ENCODE measurements at regions not wholly inside any gene's neighbourhood (a gene's known extent, or its start where the extent isn't known, plus 50 kb on each side); places are given as distances from the start of the nearest gene placed in this dataset.
"Not testable (repeated sequence)": the region's sequence is repeated elsewhere in the genome, so short reads cannot be mapped to it uniquely, and the experiment has no call there.

DNA sequence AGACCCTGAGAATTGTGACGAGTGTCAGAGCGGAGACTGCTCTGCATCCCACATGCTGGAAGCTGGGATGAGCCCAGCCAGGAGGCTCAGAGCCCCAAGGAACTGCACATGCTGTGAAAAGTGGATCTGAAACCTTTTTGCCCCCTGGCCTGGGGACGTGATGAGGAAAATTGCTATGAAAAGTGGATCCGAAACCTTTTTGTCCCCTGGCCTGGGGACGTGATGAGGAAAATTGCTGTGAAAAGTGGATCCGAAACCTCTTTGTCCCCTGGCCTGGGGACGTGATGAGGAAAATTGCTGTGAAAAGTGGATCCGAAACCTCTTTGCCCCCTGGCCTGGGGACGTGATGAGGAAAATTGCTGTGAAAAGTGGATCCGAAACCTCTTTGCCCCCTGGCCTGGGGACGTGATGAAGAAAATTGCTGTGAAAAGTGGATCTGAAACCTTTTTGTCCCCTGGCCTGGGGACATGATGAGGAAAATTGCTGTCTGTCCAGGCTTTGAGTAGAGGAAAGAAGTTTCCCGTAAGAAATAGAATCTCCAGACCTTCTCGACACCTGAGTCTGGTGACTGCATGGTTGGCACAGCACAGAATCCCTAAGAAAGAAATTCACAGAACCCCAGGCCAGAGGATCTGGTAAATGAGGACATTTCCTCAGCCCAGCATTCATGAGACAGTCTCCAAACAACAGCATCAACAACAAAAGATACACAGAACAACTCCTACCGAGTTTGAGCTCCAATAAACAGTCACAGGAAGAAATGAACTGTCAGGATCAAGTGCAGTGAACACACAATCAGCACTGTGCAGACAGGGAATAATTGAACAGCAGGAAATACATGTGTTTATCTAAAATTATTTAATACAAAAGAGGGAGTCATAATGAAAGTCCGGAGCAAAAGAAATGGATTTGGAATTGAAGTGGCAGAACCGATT is 188.8 kb downstream of the LAT start:
- WGBS, 3 donors, result 82 to 86% (median 86%) methylated on average over 15 to 16 of the region's 16 CpGs
- H3K27ac ChIP-seq (ENCODE audit: low read depth, low read length), result not testable (repeated sequence)

DNA sequence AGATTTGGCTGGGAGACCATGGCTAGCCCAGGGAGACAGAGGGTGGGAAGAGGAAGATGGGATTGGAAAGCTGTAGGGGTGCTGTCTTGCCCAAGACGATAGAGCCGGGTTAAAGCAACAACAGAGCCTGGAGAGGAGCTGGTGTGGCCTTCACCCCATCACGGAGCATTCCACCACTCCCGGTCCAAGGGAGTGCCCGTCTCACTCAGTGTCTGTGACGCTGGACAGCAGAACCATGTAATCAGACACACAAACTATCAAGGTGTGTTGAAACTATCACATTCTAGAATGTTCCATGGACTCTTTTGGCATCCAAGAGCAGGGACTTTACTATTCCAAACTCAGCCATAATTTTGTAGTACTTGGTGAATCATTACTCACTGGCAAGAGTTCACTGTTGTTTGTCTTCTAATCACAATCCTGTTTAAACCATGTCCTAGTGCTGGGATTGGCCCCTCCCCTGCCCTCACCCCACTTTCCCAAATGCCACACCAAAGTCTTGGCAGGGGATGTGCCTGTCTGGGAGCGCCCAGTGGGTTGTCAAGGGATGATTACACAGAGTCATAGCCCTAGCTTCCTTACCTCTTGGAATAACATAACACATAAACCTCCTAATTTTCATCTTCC is 187.4 kb downstream of the LAT start:
- not testable (repeated sequence) for H3K27ac ChIP-seq (ENCODE audit: low read depth, low read length)
- 87 to 96% (median 96%) methylated on average over 7 of the region's 7 CpGs for WGBS, 3 donors

DNA sequence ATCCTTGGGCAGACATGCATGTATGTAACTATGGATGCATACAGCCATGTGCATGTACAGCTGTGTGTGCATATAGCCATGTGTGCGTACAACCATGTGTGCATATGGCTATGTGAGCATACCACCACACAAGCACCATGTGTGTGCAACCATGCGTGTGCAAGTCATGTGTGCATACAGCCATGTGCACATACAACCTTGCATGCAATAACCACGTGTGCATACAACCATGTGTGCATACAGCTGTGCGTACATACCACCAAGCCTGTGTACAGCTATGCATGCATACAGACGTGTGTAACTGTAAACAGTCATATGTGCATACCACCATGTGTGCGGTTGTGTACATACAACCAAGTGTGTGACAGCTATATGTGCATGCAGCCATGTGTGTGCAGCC is 186.4 kb downstream of the LAT start:
- not testable (repeated sequence) for H3K27ac ChIP-seq (ENCODE audit: low read depth, low read length)
- 88 to 97% (median 96%) methylated on average over 6 of the region's 6 CpGs for WGBS, 3 donors

DNA sequence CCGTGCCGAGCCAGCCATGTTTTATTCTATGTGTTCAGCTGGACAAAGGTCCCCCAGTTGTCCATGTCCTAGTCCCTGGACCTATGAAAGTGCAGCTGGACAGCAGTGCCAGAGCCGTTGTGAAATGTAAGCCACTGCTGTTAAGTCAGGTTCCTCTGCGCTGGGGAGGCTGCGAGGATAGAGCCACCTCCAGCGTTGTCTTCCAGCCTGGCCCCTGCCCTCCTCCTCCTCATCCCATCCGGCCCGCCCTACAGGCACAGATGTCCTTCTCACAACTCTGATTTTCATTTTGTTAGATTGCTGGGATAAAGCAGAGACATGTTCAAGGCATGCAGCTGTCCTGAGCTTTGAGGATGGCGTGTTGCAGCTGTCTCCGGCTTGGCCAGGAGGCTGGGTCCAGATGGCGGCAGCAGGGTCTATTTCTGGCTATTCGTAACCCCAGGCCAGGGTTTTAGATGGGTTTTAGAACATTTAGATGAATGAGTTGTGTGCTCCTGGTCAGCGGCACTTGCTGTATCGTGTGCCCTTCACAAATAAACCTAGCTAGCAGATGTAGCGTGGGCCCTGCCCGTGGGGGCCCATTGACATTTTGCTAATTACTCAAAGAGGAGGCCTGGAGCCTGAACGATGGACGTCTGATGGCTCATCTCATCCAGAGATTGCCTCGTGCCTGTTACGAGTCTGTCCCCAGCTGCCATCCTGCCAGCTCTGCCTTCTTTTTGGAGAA is 185.7 kb downstream of the LAT start:
- H3K27ac ChIP-seq (ENCODE audit: low read depth, low read length), result not testable (repeated sequence)
- 77 to 94% (median 89%) methylated on average over 20 of the region's 20 CpGs for WGBS, 3 donors

DNA sequence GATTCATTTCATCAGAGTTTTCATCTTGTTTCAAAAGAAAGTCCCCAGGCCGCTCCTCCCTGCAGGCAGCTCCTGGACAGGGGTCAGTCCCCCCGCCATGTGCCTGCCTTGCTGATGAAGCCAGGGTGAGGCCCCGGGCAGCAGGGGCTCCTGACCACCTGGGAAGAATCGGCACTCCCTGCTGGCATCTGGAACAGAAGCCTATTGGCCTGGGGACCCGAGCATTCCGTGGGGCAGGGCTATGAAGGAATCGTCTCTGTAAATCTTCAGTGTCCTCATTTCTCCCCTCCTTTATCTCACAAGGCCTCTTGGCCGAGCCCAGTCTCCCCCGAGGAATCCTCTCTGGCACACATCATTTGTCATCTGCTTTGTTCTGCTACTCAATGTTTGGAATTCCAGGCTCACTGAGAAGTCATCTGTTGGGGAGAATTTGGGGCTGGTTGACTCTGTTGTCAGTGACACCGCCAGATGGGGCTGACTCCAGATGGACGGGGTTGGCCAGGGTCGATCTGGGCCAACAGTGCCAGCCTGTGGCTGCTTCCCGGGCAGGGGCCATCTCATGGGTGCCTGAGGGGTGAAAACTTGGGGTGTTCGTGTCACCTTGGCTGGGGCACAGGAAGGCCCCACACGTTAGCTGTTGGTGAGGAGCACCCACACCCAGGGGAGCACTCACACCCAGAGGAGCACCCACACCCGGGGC is 184.6 kb downstream of the LAT start:
- not testable (repeated sequence) for H3K27ac ChIP-seq (ENCODE audit: low read depth, low read length)
- WGBS, 3 donors, result 58 to 76% (median 65%) methylated on average over 14 to 16 of the region's 16 CpGs

DNA sequence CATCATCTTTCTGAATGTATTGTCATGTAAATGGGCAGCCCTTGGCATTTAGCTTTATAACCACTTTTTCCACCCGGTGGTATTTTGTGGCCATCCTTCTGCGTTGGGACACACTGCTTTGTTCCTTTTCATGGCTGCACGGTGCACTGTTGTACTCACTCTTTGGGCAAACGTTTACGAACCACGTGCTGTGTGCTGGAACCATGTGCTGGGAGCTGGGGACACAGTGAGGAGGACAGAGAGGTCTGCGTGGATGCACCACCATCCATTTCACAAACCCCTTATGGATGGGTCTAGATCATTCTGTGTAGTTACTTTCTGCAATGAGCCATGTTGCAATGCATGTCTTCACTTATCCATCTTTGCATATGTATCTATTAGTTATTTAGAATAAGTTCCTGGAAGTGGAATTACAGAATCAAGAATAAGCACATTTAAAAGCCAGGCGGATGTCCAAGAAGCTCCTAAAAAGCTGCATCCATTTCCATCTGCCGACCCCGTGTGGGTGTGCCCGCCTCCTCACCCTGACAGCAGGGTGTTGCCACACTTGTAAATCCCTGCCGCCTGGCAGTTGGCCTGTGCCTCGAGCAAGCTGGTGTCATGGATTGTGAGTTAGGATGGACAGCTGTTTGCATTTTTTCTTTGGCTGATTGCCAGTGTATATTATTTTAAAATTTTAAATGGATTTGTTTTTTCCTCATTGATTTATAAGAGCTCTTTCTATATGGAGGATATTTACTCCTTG is 183.8 kb downstream of the LAT start:
- WGBS, 3 donors, result 74 to 84% (median 83%) methylated on average over 13 of the region's 13 CpGs
- not testable (repeated sequence) for H3K27ac ChIP-seq (ENCODE audit: low read depth, low read length)

DNA sequence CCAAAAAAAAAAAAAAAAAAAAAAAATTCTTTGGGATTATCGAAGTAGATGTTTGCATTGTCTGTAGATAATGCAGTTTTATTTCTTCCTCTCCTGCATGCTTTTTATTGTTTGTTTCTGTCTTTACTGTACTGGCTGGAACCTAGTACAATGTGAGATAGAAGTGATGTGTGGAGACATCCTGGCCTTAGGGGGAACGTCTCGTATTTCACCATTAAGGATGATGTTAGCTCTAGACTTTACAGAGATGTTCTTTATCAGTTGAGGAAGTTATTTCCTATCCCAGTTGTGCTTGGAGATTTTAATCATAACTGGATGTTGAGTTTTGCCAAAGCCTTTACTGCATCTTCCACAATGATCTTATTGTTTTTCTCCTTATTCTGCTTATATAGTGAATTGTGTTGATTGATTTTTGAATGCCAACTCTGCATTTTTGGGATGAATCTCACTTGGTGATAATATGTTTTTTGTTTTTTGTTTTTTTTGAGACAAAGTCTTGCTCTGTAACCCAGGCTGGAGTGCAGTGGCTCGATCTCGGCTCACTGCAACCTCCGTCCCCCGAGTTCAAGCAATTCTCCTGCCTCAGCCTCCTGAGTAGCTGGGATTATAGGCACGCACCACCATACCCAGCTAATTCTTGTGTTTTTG is 179.7 kb downstream of the LAT start:
- WGBS, 3 donors, result 85 to 87% (median 86%) methylated on average over 7 of the region's 8 CpGs
- H3K27ac ChIP-seq (ENCODE audit: low read depth, low read length), result not testable (repeated sequence)

DNA sequence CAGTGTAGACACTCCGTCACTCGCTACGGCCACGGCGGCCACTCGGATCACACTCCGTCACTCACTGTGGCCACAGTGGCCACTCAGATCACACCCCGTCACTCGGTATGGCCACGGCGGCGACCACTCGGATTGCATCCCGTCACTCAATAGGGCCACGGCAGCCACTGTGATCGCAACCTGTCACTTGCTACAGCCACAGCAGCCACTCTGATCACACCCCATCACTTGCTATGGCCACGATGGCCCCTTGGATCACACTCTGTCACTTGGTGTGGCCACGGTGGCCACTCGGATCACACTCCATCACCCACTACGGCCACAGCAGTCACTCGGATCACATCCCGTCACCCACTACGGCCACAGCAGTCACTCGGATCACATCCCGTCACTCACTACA is 175.3 kb downstream of the LAT start:
- H3K27ac ChIP-seq (ENCODE audit: low read depth, low read length), result not testable (repeated sequence)
- WGBS, 3 donors, result 94 to 96% (median 95%) methylated on average over 25 of the region's 25 CpGs

DNA sequence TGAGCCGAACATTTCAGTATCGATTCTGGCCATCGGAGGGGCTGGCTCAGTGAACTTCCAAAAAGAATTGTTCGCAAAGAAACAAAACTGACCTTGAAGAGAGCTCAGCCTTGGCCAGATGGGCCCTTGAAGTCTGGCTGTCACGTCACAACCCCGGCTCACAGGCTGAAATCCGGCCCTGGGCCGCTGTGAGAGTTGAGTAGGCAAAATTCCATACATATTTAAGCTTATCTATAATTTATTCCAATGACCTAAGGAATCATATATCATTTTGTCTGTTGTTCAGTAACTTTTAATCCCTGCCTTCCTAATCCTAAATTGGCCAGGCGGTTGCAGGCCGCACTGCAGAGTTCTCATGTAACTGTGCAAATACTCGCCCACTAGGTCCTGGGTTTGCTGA is 174.8 kb downstream of the LAT start:
- 54 to 79% (median 76%) methylated on average over 11 of the region's 11 CpGs for WGBS, 3 donors
- not testable (repeated sequence) for H3K27ac ChIP-seq (ENCODE audit: low read depth, low read length)

DNA sequence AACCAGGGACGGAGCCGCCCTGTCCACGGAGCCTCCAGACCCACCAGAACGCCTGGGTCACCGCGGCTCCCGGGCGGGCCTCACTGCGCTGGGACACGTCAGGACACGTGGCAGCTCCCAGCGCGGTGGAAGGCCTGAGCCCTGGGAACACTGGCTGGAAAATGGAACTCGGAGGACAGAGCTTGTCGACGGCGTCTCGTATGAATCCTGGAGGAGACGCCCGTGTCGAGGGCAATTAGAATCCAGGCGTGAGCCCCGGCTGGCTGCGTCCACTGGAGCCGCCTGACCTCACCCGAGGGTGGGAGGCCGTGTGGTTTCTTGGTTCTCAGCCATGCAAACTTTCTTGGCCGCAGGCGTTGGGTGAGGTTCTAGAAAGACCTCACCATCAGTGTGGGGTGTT is 173.9 kb downstream of the LAT start:
- WGBS, 3 donors, result 74 to 85% (median 83%) methylated on average over 27 to 29 of the region's 29 CpGs
- H3K27ac ChIP-seq (ENCODE audit: low read depth, low read length), result no peak overlapping the region

DNA sequence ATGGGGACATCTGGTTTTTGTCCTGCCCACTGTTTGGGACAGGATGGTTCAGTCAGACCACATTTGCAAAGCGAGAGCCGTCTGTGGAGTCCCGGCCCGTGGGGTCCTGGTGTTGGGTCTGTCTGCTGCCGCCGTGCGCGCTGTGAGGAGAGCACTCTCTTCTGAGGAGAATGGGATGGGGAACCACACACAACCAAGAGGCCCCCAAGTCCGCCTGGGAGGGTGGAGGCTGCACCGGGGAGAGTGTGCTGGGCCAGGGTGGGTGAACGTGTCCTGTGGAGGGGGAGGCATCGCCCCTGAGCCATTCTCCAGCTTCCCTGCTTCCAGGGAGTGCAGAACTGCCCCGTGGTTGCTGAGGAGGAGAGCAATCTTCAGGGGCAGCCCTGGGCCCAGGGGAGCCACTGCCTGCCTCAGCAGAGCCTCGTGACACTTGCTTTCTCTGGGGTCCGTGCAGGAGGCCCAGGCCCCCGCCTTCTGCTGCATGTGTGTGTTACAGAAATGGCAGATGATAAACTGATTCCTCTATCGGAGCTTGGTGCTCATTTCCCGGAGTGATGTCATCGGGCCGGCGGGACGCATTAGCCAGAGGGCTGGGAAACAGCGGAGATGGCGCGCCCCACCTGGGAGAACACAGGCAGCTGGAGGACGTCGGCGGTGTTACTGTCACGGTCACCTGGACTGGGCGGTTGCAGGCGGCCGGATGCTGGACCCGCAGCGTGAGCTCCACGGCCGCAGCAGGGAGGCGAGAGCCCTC is 173.4 kb downstream of the LAT start:
- WGBS, 3 donors, result 76 to 83% (median 82%) methylated on average over 36 to 37 of the region's 37 CpGs
- H3K27ac ChIP-seq (ENCODE audit: low read depth, low read length), result peak overlapping the region; percentile 64

DNA sequence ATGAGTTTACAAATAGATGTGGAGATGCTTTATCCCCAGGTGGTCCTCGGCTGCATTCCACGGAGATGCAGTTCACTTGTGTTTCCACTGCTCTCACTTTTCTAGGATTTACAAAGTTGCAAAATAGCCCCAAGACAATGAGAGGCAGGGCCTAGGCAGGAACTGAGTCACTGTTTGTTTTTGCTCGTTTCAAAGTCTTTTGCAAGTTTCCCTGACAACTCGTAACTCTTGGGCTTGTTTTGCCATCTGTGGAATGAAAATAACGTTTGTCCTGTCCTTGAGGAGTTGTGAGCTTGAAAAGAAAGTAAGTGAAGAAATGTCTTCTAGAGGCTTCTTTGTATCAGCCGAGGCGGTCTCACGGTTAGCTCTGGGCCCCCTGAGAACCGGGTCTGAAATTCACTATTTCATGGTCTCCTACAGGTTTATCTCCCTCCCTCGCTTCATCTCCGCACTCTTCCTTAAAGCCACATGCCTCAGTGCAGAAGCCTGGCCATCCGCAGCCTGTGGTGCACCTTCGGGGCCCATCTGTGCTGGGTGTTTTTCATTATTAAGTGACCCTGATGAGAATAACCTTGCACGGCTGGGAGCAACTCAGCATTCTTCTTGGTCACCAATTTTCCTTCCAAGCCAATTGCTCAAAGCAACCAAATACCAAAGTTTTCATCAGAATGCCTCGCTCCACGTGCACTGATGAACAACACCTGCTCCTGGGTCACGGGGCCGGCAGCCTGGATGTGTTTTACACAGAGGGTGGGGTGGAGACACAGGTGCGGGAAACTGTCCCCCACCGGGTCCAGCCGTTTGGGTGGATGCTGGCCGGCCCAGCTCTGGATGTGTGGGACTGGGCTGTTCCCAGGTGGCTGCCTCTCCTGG is 172.4 kb downstream of the LAT start:
- H3K27ac ChIP-seq (ENCODE audit: low read depth, low read length), result peak overlapping the region; percentile 54
- WGBS, 3 donors, result 36 to 44% (median 43%) methylated on average over 21 to 22 of the region's 22 CpGs

DNA sequence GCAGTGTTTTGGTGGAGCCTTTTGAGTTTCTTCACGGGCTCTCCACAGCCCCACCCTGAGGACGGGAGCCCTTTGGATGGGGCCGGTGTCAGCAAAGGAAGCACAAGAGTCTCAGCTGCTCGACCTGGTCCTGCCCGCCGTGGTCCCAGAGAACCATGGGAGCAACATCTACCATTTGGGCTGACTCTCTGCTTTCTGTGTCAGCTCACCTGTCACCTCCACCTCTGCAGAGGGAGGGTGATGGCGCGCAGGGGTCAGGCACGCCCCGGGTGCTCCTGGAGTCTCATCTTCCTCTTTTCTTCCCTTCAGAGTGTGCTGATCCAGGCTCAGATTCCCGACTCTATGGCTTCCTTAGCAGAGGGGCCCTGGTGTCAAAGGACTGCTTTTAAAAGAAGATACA is 171.7 kb downstream of the LAT start:
- WGBS, 3 donors, result 65 to 68% (median 67%) methylated on average over 11 of the region's 11 CpGs
- H3K27ac ChIP-seq (ENCODE audit: low read depth, low read length), result peak overlapping the region; percentile 49

DNA sequence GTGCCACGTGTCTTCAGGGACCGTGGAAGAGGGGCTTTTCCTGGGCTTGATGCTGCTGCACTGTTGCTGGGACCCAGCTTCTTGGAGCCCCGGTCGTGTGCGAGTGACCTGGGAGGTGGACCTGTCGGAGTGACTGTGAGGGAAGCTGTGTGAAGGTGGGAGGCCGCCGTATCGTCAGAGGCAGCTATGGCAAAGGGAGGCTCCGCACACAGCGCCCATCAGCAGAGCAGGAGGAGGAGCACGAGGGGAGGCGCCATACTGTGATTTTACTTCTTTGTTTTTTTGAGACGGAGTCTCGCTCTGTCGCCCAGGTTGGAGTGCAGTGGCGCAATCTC is 171.0 kb downstream of the LAT start:
- H3K27ac ChIP-seq (ENCODE audit: low read depth, low read length), result not testable (repeated sequence)
- 90 to 92% (median 92%) methylated on average over 17 of the region's 17 CpGs for WGBS, 3 donors

DNA sequence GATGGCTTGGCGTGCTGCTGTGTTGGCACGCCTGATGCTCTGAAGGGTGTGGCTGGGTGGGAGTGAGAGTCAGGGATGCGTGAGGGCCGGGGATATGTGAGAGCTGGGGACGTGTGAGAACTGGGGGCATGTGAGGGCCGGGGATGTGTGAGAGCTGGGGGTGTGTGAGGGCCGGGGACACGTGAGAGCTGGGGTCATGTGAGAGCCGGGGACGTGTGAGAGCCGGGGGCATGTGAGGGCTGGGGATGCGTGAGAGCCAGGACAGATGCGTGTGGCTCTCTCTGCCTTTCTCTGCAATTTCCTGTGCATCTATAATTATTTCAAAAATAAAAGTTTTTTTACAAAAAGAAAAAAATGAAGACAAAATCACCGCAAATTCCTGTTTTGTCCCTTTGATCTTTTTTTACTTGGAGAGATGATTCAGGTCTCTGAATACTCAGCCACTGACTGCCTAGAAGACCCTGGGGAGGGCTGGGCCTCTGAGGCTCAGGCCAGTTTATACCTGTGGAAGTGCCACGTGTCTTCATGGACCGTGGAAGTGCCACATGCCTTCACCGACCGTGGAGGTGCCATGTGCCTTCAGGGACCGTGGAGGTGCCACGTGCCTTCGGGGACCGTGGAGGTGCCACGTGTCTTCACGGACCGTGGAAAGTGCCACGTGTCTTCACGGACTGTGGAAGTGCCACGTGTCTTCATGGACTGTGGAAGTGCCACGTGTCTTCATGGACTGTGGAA is 170.4 kb downstream of the LAT start:
- H3K27ac ChIP-seq (ENCODE audit: low read depth, low read length), result not testable (repeated sequence)
- WGBS, 3 donors, result 75 to 80% (median 80%) methylated on average over 29 of the region's 29 CpGs
